ENCODE measurements at regions not wholly inside any gene's neighbourhood (a gene's known extent, or its start where the extent isn't known, plus 50 kb on each side); places are given as distances from the start of the nearest gene placed in this dataset.
"Not testable (repeated sequence)": the region's sequence is repeated elsewhere in the genome, so short reads cannot be mapped to it uniquely, and the experiment has no call there.

GRCh38 chr7:87287738-87288341 is 57.6 kb upstream of the CROT start:
- no peak for ATAC-seq
- TF ChIP-seq CTCF (IDR thresholded peaks at IDR 0.05): no peak
- Histone ChIP-seq H3K4me1 (no peaks in the 10 kb centered on the region), H3K9me3 (no peaks in the 10 kb centered on the region), H3K36me3 (no peaks in the 10 kb centered on the region), H3K27ac (no peak overlapping the region), H3K4me3 (no peak overlapping the region), H3K27me3 (no peaks in the 10 kb centered on the region)
- WGBS, 2 donors: 71 to 81% methylated on average over 3 of the region's 3 CpGs
- DNase-seq: no peak
- intact Hi-C loops (cut with DNase I): loop anchor here in 1 of 10 donors (5.0 kb wide), 1 partner anchor 806 kb away; no protein-coding TSS in a partner anchor

- intact Hi-C loops (cut with DNase I): loop anchor here in 1 of 10 donors (5.0 kb wide), 1 partner anchor 806 kb away; no protein-coding TSS in a partner anchor
- WGBS, 2 donors: 94 to 95% methylated on average over 14 of the region's 14 CpGs
- not testable (repeated sequence) for ATAC-seq
Observed at GRCh38 chr7:87288742-87289141, 56.7 kb upstream of the CROT start.

GRCh38 chr7:87295565-87295964 is 49.9 kb upstream of the CROT start:
- 66 to 67% methylated on average over 3 of the region's 3 CpGs for WGBS, 2 donors
- H3K4me3 ChIP-seq; H3K36me3 ChIP-seq; ATAC-seq; DNase-seq; H3K27me3 ChIP-seq; H3K4me1 ChIP-seq; H3K27ac ChIP-seq; intact Hi-C loops (cut with DNase I): not testable (repeated sequence)
- peaks cover 0 to 51% (median 0%) of the 10 kb centered on the region in 11 donors for H3K9me3 ChIP-seq

More at GRCh38 chr7:87288742-87289141, 56.7 kb upstream of the CROT start:
- not testable (repeated sequence) for H3K4me1 ChIP-seq, H3K27me3 ChIP-seq, H3K27ac ChIP-seq, DNase-seq, H3K4me3 ChIP-seq, H3K36me3 ChIP-seq, H3K9me3 ChIP-seq

Measured in heart right ventricle (tissue), 16 donors.